Ishikawa (cell line): ENCODE measurements at regions not wholly inside any gene's neighbourhood (a gene's known extent, or its start where the extent isn't known, plus 50 kb on each side); places are given as distances from the start of the nearest gene placed in this dataset.

Source experiments
- CEBPB ChIP-seq: IDR thresholded peaks from 2 replicates; pipeline ENCODE4 v1.6.1; 2012
- CREB1 ChIP-seq: IDR thresholded peaks from 2 replicates; pipeline ENCODE4 v1.6.1; 2012; ENCODE audit warnings: low read depth
- EGR1 ChIP-seq: IDR thresholded peaks from 2 replicates; pipeline ENCODE4 v1.6.1; 2012
- EP300 ChIP-seq: IDR thresholded peaks from 2 replicates; pipeline ENCODE4 v1.6.1; 2012; ENCODE audit warnings: borderline replicate concordance
- FOXM1 ChIP-seq: IDR thresholded peaks from 2 replicates; pipeline ENCODE4 v1.6.1; 2012; ENCODE audit warnings: low read depth, borderline replicate concordance
- NFIC ChIP-seq: IDR thresholded peaks from 2 replicates; pipeline ENCODE4 v1.6.1; 2012
- RAD21 ChIP-seq: IDR thresholded peaks from 2 replicates; pipeline ENCODE4 v1.6.1; 2012; ENCODE audit warnings: low read depth
- TAF1 ChIP-seq: IDR thresholded peaks from 2 replicates; pipeline ENCODE4 v1.6.1; 2012; ENCODE audit warnings: low read depth, mild to moderate bottlenecking
- TCF12 ChIP-seq: IDR thresholded peaks from 2 replicates; pipeline ENCODE4 v1.6.1; 2012; ENCODE audit warnings: low read depth
- TEAD4 ChIP-seq: IDR thresholded peaks from 2 replicates; pipeline ENCODE4 v1.6.1; 2012
- YY1 ChIP-seq: IDR thresholded peaks from 2 replicates; pipeline ENCODE4 v1.6.1; 2012; ENCODE audit warnings: low read depth
- ZBTB7A ChIP-seq: IDR thresholded peaks from 2 replicates; pipeline ENCODE4 v1.6.1; 2012; ENCODE audit warnings: low read depth
- TF ChIP-seq, protein P1 (sequence below): IDR thresholded peaks from 2 replicates; pipeline ENCODE4 v1.6.1; 2012; ENCODE audit warnings: low read depth, mild to moderate bottlenecking
- TF ChIP-seq, protein P2 (sequence below): IDR thresholded peaks from 2 replicates; pipeline ENCODE4 v1.6.1; 2012
- TF ChIP-seq, protein P3 (sequence below): IDR thresholded peaks from 2 replicates; pipeline ENCODE4 v1.6.1; 2012

GRCh38 chr2:38192976-38193375 lies 117.0 kb upstream of the CYP1B1 start:
- no peak for TF ChIP-seq CEBPB
- TF ChIP-seq TEAD4: no peak
- no peak for TF ChIP-seq TCF12
- no peak for TF ChIP-seq EP300
- TF ChIP-seq ZBTB7A: no peak
- no peak for TF ChIP-seq RAD21
- no peak for TF ChIP-seq NFIC
- TF ChIP-seq, protein P1, sequence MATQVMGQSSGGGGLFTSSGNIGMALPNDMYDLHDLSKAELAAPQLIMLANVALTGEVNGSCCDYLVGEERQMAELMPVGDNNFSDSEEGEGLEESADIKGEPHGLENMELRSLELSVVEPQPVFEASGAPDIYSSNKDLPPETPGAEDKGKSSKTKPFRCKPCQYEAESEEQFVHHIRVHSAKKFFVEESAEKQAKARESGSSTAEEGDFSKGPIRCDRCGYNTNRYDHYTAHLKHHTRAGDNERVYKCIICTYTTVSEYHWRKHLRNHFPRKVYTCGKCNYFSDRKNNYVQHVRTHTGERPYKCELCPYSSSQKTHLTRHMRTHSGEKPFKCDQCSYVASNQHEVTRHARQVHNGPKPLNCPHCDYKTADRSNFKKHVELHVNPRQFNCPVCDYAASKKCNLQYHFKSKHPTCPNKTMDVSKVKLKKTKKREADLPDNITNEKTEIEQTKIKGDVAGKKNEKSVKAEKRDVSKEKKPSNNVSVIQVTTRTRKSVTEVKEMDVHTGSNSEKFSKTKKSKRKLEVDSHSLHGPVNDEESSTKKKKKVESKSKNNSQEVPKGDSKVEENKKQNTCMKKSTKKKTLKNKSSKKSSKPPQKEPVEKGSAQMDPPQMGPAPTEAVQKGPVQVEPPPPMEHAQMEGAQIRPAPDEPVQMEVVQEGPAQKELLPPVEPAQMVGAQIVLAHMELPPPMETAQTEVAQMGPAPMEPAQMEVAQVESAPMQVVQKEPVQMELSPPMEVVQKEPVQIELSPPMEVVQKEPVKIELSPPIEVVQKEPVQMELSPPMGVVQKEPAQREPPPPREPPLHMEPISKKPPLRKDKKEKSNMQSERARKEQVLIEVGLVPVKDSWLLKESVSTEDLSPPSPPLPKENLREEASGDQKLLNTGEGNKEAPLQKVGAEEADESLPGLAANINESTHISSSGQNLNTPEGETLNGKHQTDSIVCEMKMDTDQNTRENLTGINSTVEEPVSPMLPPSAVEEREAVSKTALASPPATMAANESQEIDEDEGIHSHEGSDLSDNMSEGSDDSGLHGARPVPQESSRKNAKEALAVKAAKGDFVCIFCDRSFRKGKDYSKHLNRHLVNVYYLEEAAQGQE: no peak
- TF ChIP-seq, protein P2, sequence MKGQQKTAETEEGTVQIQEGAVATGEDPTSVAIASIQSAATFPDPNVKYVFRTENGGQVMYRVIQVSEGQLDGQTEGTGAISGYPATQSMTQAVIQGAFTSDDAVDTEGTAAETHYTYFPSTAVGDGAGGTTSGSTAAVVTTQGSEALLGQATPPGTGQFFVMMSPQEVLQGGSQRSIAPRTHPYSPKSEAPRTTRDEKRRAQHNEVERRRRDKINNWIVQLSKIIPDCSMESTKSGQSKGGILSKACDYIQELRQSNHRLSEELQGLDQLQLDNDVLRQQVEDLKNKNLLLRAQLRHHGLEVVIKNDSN: no peak
- no peak for TF ChIP-seq CREB1
- no peak for TF ChIP-seq FOXM1
- TF ChIP-seq TAF1: no peak

- TF ChIP-seq, protein P1: no peak
- no peak for TF ChIP-seq NFIC
- no peak for TF ChIP-seq EP300
- TF ChIP-seq TCF12: no peak
- no peak for TF ChIP-seq TEAD4
- TF ChIP-seq, protein P2: no peak
- no peak for TF ChIP-seq CREB1
- TF ChIP-seq CEBPB: no peak
- TF ChIP-seq ZBTB7A: no peak
- TF ChIP-seq FOXM1: no peak
- TF ChIP-seq TAF1: no peak
- no peak for TF ChIP-seq EGR1
- TF ChIP-seq, protein P3, sequence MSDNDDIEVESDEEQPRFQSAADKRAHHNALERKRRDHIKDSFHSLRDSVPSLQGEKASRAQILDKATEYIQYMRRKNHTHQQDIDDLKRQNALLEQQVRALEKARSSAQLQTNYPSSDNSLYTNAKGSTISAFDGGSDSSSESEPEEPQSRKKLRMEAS: no peak
- no peak for TF ChIP-seq YY1
- TF ChIP-seq RAD21: no peak
Measured at GRCh38 chr2:38192046-38192445, 116.1 kb upstream of the CYP1B1 start.

DNA sequence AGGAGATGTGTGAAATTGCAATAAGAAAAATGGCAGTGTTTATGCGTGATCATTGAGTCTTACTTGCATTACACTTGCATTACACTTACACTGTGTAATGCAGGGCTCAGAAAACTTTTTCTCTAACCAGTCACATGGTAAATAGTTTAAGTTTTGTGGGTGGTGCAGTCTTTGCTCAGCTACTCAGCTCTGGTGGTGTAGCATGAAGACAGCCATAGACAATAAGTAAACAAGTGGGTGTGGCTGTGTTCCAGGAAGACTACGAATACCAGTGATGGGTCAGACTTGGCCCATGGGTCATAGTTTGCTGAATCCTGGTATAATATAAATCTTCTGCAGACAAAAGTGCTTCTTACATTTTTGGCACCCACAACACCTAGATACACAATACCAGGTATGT lies 115.6 kb upstream of the CYP1B1 start:
- no peak for TF ChIP-seq TEAD4
- TF ChIP-seq CREB1: no peak
- TF ChIP-seq YY1: no peak
- TF ChIP-seq, protein P1: no peak
- no peak for TF ChIP-seq CEBPB
- TF ChIP-seq TCF12: no peak
- no peak for TF ChIP-seq EGR1

DNA sequence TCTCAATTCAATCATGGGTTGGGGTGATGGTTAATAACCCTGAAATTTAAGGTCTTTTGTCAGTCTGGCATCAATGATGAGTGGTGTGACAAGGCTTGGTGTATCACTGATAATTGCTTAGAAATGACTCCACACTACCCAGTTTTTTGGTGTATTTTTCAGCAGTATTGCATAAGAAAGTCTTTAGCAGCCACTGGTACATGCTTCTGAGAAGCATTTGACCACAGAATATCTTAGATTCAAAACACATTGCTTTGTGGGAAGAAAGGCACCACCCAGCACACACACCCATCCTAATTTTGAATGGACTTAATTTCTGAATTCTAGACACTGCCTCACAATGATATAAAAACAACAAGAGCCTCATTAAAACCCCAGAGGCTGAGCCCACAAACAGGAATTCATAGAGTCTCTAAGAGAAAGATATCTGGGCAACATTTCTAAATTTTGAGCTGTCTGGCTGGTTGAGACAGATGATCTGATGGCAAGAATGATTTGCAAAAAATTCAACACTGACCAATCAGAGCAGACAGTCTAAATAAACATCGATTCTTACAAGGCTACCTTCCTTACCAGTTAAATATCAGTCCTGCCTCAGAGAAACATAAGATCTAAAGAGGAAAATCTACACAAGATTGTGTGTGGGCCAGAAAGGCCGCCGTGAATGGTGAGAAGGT lies 114.7 kb upstream of the CYP1B1 start:
- TF ChIP-seq YY1 (no peak), RAD21 (no peak), TAF1 (no peak), EGR1 (no peak), EP300 (no peak), TCF12 (no peak), TEAD4 (no peak), FOXM1 (no peak), CEBPB (no peak), NFIC (no peak), CREB1 (no peak), ZBTB7A (no peak)
- TF ChIP-seq, protein P2: no peak
- TF ChIP-seq, protein P3: no peak
- TF ChIP-seq, protein P1: no peak
